Nephron (organoid): ENCODE measurements at regions not wholly inside any gene's neighbourhood (a gene's known extent, or its start where the extent isn't known, plus 50 kb on each side); places are given as distances from the start of the nearest gene placed in this dataset.

Source experiments
- H3K27ac Mint-ChIP-seq, 3 experiments: 2 replicates each; pipeline ENCODE4 v1.8.0; 2020; ENCODE audit warnings: mixed read lengths in 3 of 3, mild to moderate bottlenecking in 2 of 3, moderate library complexity in 1 of 3
- H3K27me3 Mint-ChIP-seq: 2 replicates; pipeline ENCODE4 v1.8.0; 2021; ENCODE audit warnings: low read depth, mild to moderate bottlenecking, moderate library complexity, mixed read lengths
- H3K36me3 Mint-ChIP-seq: 2 replicates; pipeline ENCODE4 v1.8.0; 2020; ENCODE audit warnings: low read depth, mixed read lengths
- H3K4me1 Mint-ChIP-seq: 2 replicates; pipeline ENCODE4 v1.8.0; 2020; ENCODE audit warnings: mixed read lengths
- H3K4me3 Mint-ChIP-seq, 3 experiments: 2 replicates each; pipeline ENCODE4 v1.8.0; 2020; ENCODE audit warnings: mild to moderate bottlenecking in 3 of 3, mixed read lengths in 3 of 3, moderate library complexity in 2 of 3
- H3K9me3 Mint-ChIP-seq: 2 replicates; pipeline ENCODE4 v1.8.0; 2020; ENCODE audit warnings: mixed read lengths
- CTCF ChIP-seq, 3 experiments: fragments of 200-600 bp; sonication (generic); IDR thresholded peaks; one replicate each; pipeline ENCODE4 v1.5.0; 2021; ENCODE audit warnings: antibody characterized with exemption in 3 of 3; ENCODE audit not compliant: unreplicated experiment in 3 of 3

DNA sequence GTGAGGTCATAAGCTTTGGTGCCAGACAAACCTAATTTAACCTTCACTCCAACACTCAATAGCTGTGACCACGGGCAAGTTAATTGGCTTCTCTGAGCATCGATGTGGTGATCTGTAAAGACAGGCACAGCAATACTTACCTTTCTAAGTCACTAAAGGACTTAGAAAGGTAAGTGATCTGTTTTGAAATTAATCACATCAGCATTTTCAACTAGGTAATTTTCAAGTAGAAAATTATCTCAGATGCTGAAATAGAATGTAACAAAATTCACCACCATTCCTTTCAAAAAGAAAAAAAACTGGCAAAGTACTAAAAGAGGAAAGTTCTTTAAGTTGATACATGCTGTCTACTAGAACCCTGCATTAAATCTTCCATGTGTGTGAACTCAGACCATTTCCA lies 354.5 kb downstream of the ICE1 start:
- no peaks in the 10 kb centered on the region for H3K36me3 Mint-ChIP-seq
- no peak overlapping the region for H3K27ac Mint-ChIP-seq
- peaks cover 2% of the 10 kb centered on the region for H3K9me3 Mint-ChIP-seq
- no peak for TF ChIP-seq CTCF (IDR thresholded peaks at IDR 0.05; ENCODE audit: unreplicated experiment in 3 of 3)
- peaks cover 5% of the 10 kb centered on the region for H3K4me1 Mint-ChIP-seq
- no peak overlapping the region for H3K4me3 Mint-ChIP-seq
- peaks cover 17% of the 10 kb centered on the region for H3K27me3 Mint-ChIP-seq

DNA sequence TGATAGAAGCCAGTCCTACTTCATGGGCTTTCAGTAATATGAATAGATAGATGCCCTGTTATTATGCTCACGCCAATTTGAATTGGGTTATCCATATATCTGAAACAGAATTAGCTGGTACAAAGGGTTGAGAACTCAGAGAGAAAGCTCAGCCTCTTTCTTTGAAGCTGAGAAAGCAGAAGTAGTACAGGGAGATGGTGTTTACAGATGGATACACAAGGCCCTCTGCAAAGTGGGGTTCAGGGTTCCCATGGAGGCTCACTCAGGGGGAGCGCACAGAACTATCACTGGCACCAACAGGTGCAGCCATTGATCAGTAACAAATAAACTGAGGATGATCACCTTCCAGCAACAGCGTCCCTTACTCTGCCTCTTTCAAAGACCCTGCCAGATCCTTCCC lies 349.7 kb downstream of the ICE1 start:
- Mint-ChIP-seq H3K9me3 (peaks cover 2% of the 10 kb centered on the region), H3K36me3 (no peaks in the 10 kb centered on the region), H3K4me1 (peaks cover 14% of the 10 kb centered on the region), H3K27me3 (peaks cover 13% of the 10 kb centered on the region), H3K4me3 (no peak overlapping the region), H3K27ac (peak overlapping the region in 1 of 3 experiments; percentile 54)
- no peak for TF ChIP-seq CTCF (IDR thresholded peaks at IDR 0.05; ENCODE audit: unreplicated experiment in 3 of 3)

DNA sequence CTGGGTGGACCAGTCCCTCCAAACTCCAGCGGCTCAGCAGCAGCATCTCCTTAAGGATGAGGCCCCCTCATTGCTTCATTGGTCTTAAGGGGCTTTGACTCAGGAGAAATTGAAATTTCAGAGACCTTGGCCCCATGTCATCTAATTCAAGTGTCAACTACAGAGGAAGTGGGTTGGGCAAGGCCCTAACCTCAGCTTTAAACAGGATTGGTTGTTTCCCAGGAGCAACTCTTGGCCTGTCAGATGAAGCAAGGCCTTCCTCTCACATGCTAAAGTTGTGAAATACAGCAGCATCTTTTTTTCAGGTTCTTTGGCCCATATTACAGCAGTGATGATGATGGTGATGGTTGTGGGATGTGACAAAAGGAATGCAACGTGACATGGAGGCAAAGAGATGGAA lies 348.3 kb downstream of the ICE1 start:
- peaks cover 2% of the 10 kb centered on the region for H3K9me3 Mint-ChIP-seq
- no peak overlapping the region for H3K27ac Mint-ChIP-seq
- no peak overlapping the region for H3K4me3 Mint-ChIP-seq
- peaks cover 11% of the 10 kb centered on the region for H3K4me1 Mint-ChIP-seq
- no peaks in the 10 kb centered on the region for H3K36me3 Mint-ChIP-seq
- TF ChIP-seq CTCF (IDR thresholded peaks at IDR 0.05; ENCODE audit: unreplicated experiment in 3 of 3): no peak
- peaks cover 10% of the 10 kb centered on the region for H3K27me3 Mint-ChIP-seq

- Mint-ChIP-seq H3K36me3 (no peaks in the 10 kb centered on the region), H3K9me3 (no peaks in the 10 kb centered on the region), H3K27ac (no peak overlapping the region)
Measured at GRCh38 chr5:5767286-5767928, 344.9 kb downstream of the ICE1 start.

DNA sequence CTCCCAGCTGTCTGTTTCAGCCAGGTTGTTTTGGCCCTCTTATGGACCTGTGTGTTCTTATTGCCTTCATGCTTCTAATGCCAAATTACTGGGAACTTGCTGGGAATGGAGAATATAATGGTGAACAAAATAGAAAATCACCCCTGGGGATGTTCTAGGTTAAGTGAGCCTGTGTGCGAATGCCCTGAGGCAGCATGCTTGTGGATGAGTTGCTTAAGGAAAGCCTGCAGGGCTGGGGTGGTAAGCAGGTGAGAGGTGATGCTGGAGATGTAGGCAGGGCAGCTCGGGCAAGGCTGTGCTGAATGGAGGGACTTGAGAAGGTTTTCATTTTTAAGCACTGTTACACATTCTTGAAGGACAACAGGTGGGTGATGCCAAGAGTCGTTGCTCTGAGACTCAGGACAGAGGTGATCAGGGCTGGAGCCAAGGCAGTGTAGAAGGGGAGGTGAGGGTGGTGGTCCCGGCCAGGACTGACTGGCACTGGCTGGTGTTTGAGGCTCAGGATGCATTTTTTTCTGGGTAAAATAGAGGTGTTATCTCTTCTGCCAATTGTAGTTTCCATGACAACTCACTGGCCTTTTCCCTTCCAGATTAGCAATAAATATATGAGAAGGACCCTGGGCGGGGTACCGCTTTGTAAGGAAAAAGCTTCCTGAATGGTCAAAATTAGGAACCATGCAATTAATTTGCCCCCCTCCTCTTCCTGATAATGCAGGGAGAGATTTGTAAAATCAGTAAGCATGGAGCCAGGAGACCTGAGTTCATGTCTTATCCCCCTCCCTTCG lies 342.8 kb downstream of the ICE1 start:
- no peak overlapping the region for H3K27ac Mint-ChIP-seq
- H3K36me3 Mint-ChIP-seq: no peaks in the 10 kb centered on the region
- no peak overlapping the region for H3K4me3 Mint-ChIP-seq
- no peaks in the 10 kb centered on the region for H3K9me3 Mint-ChIP-seq
- peaks cover 14% of the 10 kb centered on the region for H3K27me3 Mint-ChIP-seq
- TF ChIP-seq CTCF (IDR thresholded peaks at IDR 0.05; ENCODE audit: unreplicated experiment in 3 of 3): no peak
- peaks cover 17% of the 10 kb centered on the region for H3K4me1 Mint-ChIP-seq

More at GRCh38 chr5:5767286-5767928, 344.9 kb downstream of the ICE1 start:
- peaks cover 11% of the 10 kb centered on the region for H3K4me1 Mint-ChIP-seq
- TF ChIP-seq CTCF (IDR thresholded peaks at IDR 0.05; ENCODE audit: unreplicated experiment in 3 of 3): no peak
- H3K4me3 Mint-ChIP-seq: no peak overlapping the region
- peaks cover 14% of the 10 kb centered on the region for H3K27me3 Mint-ChIP-seq
